ENCODE measurements at regions not wholly inside any gene's neighbourhood (a gene's known extent, or its start where the extent isn't known, plus 50 kb on each side); places are given as distances from the start of the nearest gene placed in this dataset.

DNA sequence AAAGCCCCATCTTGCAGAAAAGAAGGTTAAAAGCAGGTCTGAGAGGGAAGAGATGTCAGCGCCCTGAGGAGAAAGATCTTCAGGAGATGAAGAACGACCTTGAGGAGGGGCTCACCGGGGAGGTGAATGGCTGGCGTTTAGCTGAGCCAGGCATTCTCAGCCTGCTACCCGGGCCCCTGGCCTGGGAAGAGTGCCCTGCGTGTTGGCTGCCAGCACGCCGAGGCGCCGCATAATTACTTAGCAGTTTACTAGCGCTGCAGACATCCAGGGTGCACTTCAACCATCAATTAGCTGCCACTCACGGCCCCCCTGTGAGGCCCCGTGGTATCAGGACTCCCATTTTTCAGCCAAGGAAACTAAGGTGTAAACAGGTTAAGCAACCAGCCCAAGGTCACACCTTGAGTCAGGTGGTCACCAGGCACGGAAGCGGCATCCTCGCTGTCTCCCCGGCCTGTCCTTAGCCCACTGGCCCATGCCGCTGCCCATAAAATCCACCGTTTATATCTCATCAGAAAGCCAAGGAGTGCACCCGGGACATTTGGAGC, 551.9 kb downstream of the BNC2 start:
- no peak for DNase-seq

DNA sequence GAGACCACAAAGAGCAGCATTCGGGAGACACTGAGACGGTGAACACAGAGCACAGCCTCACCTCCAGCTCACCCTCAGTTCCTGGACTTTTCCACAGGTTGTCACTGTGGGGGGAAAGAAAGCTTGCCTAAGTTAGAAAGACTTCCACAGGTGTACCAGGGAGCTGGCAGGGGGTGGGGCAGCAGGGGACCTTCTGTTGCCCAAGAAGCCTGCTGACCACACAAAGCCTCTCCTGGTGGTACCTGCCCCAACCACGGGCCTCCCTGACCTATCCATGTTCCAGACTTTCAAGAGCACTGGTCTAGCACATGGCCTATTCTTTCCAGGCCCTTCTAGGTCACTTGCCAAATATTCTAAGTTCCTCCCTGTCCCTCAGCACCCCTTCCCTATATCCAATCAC, 550.8 kb downstream of the BNC2 start:
- DNase-seq: no peak

DNA sequence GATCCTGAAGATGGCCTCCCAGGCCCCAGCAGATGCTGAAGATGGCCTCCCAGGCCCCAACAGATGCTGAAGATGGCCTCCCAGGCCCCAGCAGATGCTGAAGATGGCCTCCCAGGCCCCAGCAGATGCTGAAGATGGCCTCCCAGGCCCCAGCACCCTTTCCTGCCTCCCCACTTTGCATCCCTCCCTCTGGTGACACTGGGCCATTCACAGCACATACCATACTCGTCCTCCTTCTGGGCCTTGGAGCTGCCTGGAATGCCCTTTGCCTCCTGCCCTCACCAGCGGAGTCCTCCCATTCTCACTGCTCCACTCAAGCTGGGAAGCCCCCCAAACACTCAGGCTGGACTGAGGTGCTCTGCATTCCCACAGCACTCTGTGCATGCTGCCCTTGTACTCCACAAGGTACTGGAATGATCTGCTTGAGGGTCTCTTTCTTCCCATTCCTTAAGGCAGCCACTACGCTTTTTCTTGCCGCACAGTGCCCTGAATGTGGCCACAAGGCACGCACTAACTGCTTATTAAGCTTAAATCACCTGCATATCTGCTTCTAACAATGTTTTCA, 550.0 kb downstream of the BNC2 start:
- no peak for DNase-seq

DNA sequence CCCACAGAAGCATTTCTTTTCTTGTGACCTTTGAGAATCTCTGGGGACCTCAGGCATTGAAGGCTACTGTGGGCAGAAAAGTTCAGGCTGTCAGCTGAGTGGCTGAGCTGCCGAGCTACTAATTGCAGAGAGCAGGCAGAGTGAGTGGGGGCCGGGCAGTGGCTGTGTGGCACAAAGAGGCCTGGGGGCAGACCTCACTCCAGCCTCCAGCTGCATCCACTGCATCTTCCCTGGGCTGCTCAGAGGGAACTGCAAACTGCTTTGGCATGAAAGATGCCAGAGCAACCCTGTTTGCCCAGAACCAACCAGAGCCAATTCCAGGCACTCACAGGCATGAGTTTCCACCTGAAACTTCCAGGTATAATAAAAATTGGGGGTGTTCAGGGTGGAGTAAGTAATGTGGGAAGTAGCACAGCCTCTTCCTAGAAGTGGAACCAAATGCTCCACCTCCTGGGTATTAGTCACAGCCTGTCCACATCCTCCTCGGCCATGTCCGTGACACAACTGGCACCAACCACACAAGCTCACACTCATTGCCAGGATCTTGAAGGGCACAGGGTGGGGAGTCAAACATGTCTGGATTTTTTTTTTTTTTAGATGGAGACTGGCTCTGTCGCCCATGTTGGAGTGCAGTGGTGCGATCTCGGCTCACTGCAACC, 548.9 kb downstream of the BNC2 start:
- no peak for DNase-seq

DNA sequence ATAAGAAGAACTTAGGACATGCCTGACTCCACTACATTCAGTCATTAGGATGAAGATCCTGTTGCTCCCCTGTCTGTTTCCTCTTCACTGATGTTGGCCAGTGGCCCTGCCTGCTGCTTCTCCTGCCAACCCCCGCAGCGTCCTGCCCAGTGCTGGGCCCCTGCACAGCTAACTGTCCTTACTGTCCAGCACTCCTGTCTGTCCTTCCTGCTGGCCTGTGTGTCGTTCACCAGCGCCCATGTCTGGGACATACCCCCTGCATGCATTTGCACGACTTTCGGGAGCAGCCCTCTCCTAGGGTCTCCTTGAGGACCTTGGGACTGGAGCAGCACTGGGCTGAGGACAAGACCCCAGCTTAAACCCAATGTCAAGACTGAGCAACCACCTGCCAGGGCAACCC, 547.6 kb downstream of the BNC2 start:
- DNase-seq: no peak

DNA sequence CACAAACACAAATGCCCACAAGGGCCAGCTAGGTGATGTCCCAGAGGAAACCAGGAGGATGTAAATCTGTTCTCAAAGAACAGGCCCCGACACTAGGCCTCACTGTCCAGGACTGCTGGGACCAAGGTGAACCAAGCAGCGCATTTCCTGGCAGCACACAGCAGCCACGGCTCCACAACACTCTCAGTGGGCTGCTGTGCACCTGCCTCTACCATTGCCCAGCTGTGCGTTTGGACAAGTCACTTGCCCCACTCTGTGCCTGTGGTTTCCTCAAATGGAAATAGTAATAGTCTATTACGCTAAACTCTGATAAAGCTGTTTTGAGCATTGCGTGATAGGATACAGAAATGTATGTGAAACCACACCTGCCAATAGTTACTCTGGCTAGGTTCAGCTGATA, 544.5 kb downstream of the BNC2 start:
- DNase-seq: no peak

DNA sequence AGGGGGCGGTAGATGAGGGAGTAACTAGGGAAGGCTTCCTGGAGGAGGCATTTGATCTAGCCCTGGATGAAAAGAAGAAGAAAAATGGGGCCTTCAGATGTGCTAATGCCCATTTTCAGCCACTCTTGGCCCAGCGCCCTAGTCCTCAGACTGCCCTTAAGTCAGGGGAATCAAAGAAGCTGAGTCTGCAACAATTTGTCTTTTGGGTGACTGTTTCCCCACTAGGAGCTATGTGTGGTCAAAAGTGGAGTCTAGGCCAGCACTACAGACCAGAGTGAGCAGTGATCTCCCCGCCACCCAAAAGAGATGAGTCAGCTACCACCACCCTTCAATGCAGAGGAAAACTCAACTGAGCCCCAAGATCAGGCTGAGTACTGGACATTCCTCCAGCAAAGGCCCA, 542.1 kb downstream of the BNC2 start:
- no peak for DNase-seq

DNA sequence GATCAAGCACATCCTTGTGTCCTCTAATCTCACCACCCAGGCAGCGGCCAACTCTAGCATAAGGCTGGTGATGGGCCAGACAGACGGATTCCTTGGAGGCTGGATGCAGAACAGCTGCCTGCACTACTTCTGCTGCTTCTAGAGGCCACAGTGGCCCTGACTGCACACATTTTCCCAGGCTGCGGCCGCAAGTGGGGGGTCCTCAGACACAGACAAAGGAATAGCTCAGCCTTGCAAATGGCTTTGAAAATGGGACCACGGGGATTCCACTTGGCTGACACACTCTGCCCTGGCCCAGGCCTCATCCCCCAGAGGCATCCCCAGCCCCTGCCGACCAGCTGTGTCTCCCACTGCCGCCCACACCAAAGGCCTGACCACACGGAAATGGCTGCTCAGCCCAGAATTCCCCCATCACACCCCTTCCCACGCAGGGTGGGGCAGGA, 540.8 kb downstream of the BNC2 start:
- DNase-seq: no peak

DNA sequence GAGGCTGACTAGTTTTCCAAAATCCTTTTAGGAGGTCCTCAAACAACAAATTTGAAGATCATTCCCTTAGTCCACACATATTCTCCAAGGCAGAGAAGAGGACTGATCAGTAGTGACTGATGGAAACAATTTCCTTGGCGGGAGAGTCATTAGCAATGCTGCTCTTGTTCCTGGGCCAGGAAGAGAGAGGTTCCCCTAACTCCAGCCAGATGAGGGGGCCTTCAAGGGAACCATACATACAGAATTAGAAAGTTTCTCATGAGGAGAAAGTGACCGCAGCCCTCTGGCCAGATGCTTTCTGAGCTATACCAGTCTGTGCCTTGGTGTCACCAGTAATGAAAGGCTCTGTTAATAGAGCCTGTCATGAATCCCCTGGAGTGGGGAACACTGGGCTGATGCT, 539.4 kb downstream of the BNC2 start:
- DNase-seq: no peak

DNA sequence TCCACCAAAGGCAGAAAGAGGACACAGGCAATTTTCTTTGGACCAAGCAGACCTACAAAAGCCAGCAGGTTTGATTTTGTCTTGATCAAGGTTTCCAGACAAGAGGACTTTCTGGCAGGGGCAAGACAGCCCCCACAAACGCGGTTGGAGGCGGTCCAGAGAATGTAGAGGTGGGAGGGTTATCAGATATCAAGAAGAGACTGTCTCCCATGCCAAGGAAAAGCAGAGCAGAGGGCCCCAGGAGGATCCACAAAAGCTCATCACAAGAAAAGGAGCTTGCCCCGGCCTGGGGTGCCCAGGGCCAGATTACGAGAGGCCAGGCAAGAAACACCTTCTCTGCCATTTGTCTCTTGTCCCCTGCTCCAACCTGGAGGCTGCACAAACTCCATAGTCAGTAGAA, 538.9 kb downstream of the BNC2 start:
- DNase-seq: no peak

DNA sequence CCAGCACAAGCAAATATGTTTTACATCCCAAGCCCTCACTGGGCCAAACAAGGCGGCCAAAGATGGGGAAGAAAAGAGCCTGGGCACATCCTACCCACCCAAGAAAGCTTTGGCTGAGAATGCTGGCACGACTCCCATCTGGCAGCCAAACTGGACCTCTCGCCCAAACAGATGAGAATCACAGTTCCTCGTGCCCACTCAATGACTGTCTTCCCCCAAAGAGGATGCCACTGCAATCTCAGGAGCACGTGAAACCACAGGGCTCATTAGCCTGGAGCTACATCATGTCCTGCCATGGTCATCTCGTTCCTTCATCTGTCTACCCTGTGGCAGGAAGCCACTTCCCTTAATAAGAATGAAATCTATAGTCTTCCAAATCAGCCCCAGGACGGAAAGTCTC, 536.8 kb downstream of the BNC2 start:
- DNase-seq: no peak

DNA sequence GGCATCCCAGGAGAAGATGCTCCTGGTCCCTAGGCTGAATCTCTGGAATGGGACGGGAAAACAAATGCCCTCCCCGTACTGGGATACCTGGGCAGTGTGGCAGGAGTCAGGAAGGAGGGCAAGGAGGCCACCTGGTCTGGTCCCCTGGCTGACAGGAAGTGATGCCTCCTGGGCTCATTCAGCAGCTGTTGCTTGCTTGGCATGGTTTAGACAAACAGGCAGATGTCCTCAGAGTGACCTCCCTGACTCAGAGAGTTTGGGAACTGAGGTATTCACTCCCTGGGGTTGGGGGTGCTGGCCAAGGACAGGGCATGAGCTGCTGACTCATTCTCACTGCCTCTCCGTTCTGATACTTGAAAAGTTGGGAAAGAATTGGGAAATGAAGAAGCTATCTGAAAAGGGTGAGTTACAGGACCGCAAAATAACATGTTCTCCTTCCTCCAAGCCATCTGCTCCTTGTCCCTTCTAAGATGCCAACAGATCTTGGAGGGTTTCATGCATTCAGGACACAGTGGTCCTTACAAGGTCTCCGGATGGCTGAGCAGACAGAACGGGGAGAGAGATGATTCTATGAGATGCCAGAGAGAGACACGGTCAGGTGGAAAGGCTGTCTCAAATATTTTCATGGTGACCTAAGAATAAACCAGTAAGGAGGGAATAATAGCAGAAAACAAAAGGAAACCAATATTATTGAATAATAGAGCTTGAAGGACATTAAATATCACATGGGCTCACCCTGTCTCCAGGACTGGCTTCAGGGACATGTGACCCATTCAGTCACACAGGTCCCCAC, 534.5 kb downstream of the BNC2 start:
- DNase-seq: no peak

DNA sequence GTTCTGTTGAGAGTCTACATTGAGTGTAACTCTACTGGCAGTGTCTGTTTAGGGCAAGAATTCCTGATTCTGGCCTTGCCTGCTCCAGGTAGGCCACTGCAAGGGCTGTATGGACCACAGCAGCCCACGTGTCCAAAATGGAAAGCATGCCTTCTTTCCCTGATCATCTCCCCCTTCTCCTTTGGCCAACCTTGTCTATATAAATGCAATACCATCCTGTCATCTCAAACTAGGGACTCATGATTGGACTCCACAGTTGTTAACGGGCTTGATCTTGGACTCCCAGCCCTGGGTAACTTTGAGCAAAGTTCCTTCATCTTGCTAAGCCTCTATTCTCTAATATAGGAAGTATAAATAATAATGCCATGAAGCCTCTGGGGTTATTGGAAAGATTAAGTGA, 533.6 kb downstream of the BNC2 start:
- no peak for DNase-seq

DNA sequence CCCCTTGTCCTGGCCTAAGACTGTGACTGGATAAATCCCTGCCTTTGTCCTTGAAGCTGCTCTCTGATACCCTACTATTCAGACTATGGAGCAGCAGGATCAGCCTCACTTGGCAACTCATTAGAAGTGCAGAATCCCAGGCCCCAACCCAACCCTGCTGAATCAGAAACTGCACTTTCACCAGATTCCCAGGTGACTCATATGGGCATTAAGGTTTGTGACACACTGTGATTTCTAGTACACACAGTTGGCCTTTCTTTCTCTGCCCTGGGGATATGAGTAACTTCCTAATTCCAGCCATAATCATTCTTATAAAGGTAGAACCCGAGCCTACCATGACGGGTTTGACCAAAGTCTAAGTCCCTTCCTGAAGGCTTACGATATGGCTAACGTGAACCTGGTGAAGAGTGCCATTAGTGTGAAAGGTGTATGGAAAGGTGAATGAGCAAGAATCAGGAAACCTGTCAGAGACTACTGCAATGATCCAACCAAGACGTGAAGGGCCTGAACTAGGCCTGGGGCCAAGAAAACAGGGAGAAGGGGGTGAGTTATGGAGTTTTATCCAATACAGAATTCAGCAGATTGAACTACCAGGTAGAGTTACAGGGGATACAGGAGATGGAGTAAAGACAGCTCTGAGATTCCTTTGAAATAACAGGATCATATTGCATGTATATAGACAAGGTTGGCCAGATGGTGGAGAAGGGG, 533.0 kb downstream of the BNC2 start:
- no peak for DNase-seq

DNA sequence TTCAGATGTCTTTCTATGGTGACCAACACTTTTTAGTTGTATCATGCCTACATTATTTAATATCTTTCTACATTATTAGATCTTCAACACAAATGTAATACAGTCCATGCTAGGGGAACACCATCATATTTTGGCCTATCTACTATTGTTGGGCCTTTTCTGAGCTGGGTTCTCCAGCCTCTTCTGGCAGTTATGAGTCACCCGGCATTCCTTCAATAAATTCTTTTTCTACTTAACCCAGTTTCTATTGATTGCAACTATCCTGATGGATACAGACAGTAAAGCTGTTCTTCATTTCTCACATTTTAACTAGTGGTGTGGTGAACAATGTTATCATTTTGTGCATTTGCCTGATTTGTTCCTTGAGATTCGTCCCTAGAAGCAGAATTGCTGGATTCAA, 529.3 kb downstream of the BNC2 start:
- no peak for DNase-seq

DNA sequence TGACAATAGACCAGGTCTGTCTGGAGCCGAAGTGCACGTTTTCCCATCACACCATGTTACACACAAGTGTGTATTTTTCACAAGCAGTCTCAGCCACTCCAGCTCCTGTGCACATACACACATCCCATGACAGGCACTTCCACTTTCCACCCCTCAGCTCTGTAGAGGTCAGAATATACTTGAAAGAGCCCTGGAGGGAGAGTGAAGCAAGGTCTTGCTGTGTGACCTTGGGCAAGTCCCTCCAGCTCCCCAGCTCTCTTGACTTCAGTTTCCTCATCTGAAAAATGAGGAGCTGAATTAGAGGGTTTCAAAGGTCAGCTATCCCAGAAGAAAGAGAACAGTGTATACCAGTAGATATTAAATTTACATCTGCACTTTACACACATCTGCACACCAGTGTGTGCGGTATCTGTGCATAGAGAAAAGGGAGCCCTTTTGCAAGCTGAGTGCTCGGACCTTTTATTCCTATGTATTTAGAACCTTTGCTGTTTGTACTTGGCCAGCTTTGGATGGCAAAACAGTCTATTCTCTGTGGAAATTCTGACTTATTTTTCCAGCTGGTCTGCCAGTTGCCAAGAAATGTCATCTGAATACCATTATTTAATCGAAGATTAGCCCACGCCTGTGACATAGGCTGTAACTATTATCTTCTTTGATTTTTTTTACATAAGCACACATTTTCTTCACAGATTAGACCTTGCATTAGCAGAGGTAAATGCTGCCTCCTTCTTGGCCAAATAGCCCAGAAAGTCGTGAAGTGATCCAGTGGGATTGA, 528.0 kb downstream of the BNC2 start:
- DNase-seq: no peak

DNA sequence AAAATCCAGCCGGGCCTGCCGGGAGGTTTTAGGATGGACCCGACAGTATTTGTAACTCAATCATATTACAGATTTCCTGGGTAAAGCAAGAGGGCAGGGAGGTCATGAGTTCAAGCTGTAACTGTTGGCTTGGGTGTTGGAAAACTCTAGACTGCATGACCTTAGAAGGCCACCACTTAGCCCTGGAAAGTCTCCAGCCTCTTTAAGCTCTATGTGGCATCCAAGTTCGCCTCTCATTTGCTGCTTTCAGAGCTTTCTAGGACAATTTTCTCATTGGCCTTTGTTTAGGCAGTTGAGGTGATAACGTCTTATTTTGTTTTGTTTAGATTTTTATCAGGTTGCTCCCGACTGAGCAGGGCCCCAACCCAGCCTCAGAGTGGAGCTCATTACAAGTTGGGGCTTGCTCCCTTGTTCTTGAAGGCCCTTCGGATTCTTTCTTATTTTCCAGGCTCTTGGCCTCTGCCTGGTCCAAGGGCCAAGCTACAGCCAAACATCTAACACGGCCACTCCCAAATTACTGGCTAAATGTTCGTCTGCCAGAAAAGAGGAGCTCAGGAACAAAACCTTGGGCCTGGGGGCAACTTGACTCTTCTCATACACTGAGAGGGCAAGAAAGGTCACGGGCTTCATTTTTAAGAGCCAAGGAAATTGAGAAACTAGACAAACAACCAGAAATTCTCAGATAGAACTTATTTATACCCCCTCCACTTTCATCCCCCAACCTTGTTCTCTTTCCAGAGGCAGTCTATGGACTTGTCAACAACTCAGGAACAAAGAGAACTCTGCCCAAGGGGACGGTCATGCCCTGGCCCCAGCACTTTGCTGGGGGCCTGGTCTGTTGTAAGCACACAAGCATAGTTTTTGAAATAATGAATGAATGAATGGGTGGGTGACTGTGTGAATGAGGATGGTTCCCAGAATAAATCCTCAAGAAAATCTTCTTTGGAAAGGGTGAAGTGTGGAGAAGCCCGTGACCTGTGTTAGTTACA, 526.9 kb downstream of the BNC2 start:
- DNase-seq: no peak

DNA sequence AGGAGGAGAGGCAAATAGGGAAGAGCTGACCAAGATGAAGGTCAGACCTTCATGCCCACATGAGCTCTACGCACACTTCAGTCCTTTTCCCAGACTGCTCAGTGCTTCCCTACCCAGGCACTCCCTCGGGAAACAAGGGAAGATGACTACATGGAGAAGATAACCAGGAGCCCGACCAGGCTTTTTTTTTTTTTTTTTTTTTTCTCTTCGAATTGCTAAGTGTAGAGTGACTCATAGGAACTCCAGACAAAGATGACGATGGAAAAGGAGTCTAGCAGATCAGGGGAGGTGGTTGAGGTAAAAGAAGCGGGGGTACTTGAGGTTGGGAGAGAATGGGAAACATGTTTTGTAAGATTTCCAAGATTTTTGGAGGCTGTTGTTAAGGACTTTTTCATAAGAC, 526.1 kb downstream of the BNC2 start:
- DNase-seq: no peak

DNA sequence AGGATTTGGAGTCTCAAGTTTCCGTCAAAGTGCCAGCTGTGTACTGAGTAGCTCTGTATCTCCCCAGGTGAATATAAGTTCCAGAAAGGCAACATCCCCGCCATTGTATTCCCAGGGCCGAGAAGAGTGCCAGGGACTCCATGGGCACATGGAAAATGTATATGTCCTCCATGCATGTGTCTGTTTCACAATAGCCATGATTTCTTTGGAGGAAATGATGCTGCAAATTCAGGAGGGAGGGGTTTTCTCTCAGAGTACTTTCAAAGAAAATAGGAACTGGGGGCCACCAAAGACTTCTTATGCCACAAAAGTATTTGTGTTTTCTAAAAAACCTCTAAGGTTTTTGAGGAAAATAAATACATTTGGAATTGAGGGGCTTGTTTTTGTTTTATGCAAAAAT, 524.6 kb downstream of the BNC2 start:
- peak; percentile 11 for DNase-seq

DNA sequence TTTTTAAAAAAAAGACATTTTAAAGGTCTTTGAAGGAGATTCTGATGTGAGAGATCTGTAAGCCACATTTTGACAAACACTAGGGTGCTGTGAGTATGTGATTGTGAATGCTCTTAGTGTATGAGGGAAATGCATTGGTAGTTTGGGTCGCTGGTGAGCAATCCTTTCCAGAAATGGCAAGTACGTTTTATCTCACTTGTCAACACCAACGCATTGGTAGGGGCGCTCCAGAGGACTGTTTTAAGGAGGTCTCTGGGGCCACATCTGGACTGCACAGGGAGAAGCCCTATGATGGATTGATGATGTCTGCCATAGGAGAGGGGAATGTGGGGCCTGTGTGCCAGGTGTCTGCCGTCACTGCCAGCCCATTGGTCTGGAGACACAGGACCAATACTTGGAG, 522.6 kb downstream of the BNC2 start:
- no peak for DNase-seq

DNA sequence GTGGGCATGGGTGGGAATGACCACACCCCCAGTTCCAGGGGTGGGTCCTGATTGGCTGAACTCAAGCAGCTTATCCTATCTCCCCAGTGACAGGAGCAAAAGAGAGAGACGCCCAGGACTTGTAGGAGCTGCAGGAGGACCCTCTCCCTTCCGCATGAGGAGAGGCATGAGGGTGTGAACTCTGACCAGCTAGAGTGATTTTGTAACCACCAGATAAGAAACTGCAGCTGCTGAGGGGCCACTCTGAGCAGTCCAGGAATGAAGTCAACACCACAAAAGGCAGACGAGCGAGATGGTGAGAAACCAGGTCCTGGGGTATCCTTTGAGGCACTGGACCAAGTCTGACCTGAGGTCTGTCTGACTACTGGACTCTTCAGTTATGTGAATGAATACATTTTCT, 521.9 kb downstream of the BNC2 start:
- no peak for DNase-seq

Data from hematopoietic multipotent progenitor cell treated with erythropoietin and hydrocortisone succinate and interleukin-3 and kit ligand, for 6 days (in vitro differentiated cells).